ENCODE measurements at regions not wholly inside any gene's neighbourhood (a gene's known extent, or its start where the extent isn't known, plus 50 kb on each side); places are given as distances from the start of the nearest gene placed in this dataset.

DNA sequence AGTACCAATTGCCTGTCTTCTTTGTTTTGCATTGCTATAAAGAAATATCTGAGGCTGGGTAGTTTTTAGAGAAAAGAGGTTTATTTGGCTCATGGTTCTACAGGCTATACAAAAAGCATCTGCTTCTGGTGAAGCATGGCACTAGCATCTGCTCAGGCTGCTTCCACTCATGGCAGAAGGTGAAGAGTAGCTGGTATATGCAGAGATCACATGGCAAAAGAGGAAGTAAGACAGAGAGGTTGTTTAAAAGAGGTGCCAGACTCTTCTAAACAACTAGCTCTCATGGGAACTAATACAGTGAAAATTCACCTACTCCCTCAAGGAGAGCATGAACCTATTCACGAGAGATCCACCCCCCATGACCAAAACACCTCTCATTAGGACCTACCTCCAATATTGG is 56.7 kb upstream of the GUCA2B start:
- ATAC-seq: no peak
- intact Hi-C loops (cut with DNase I): no loop called here

DNA sequence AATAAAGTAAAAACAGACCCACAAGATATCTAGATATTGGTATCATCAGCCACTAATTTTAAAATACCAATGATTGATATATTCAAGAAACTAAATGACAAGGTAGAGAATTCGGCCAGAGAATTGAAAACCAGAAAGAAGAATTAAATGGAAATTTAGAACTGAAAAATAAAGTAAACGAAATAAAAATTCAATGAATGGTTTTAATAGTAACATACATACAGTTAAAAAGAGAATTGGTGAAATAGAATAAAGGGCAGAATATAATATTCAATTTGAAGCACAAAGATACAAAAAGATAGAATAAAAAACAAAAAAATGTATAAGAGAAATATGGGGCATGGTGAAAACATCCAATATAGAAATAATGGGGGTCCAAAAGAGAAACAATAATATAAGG is 64.0 kb upstream of the GUCA2B start:
- no peak for ATAC-seq
- intact Hi-C loops (cut with DNase I): no loop called here

More for the DNA sequence above, 56.7 kb upstream of the GUCA2B start:
- no peak for DNase-seq (ENCODE audit: low spot score)

DNA sequence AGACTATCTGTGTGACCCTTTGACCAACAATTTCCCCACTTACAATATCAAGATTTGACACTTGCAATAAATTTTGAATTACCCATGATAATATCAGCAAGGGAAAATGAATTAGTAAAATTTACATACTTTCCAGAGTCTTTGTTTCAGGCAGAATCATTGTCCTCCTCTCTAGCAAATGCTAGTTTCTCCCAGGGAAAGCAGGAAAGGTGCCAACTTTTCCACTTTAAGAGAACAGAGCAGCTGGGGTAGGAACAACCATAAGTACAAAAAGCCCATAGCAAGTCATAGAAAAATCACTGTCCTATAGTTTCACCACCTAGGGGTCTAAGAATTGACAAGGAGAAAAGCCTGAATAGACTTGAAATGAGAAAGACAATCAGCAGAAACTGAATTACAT is 67.1 kb upstream of the GUCA2B start:
- DNase-seq (ENCODE audit: low spot score) (no peak), ATAC-seq (no peak)
- intact Hi-C loops (cut with DNase I): no loop called here

More for the DNA sequence above, 64.0 kb upstream of the GUCA2B start:
- DNase-seq (ENCODE audit: low spot score): no peak

GRCh38 chr1:42085596-42085995 is 67.6 kb upstream of the GUCA2B start:
- ATAC-seq (peak; percentile 26), DNase-seq (ENCODE audit: low spot score) (no peak)
- intact Hi-C loops (cut with DNase I): no loop called here

DNA sequence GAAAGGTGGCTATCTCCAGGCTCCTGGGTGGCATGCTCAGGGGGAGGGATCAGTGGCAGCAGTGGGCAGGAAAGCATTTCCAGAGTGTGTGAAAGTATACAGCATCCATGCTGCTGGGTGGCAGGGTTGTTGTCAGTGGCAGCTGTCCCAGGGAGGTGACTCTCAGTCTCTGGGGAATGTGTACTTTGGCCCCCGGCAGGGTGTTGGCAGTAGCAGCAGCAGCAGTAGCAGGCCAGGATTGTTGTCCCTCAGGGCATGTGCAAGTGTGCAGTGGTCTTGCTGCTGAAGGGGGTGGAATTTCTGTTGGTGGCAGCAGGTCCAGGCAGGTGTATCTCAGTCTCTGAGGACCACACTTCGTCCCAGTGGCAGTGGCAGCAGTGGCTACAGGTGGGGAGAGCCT is 71.7 kb upstream of the GUCA2B start:
- ATAC-seq (no peak), DNase-seq (ENCODE audit: low spot score) (no peak)
- intact Hi-C loops (cut with DNase I): no loop called here

DNA sequence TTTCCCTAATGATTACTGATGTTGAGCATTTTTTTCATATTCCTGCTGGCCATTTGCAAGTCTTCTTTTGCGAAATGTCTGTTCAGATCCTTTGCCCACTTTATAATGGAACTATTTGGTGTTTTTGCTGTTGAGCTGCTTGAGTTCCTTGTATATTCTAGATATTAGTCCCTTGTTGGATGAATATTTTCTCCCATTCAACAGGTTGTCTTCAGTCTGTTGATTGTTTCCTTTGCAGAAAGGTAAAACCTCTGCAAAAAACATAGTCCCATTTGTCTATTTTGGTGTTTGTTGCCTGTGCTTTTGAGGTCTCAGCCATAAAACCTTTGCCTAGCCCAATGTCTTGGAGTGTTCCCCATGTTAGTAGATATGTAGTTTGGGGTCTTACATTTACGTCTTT is 78.0 kb upstream of the GUCA2B start:
- DNase-seq (ENCODE audit: low spot score): no peak
- intact Hi-C loops (cut with DNase I): no loop called here
- ATAC-seq: no peak

GRCh38 chr1:42070996-42071395 is 82.2 kb upstream of the GUCA2B start:
- intact Hi-C loops (cut with DNase I): no loop called here
- ATAC-seq (no peak), DNase-seq (ENCODE audit: low spot score) (no peak)

DNA sequence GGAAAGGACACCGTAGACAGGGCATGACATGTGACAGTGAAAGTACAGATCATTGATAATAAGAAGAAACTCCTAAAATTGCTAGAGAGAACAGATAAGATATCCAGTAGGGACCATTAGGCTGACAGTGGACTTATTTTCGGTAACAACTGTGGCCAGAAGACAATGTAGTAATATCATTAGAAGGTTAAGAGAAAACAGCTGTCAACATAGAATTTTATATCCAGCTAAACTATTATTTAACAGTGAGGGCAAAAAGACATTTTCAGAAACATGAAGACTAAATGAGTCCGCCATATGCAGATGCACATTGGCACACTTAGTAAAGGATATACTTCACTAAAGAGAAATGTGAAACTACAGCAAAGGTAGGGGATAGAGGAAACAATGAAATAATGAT is 95.4 kb upstream of the GUCA2B start:
- ATAC-seq: no peak
- no peak for DNase-seq (ENCODE audit: low spot score)
- intact Hi-C loops (cut with DNase I): no loop called here

DNA sequence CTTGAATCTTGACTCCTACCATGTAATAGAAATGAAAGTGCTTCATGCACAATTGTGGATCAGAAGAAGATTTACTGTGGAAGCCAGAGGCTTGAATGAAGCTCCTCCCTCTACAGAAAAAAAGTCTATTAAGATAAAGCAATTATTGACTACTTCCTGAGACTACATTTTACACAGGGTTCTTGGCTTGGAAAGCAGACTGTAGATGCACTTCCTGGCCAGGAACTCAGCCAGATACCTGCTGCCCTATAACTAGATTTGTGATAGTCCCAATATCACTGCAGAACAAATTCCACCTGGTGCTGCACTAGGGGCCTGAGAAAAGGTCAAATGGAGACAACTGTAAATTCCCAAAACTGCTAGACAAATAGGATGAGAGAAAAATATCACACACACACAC is 96.8 kb upstream of the GUCA2B start:
- ATAC-seq (no peak), DNase-seq (ENCODE audit: low spot score) (no peak)
- intact Hi-C loops (cut with DNase I): no loop called here

DNA sequence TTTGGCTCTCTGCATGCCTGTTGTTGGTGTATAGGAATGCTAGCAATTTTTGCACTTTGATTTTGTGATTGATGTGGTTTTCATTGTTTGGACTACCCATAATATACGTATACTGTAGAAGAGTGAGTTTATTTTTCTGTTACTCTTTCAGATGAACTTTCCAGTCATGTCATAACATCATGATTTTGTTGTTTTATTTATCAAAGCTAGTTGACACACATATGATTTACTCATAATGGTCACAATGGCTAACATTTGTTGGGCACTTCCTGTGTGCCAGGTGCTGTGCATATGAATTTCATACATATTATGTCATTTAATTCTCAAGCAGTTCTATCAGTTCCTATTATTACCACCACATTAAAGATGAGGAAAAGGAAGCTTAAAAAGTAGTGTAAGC is 98.1 kb upstream of the GUCA2B start:
- no peak for DNase-seq (ENCODE audit: low spot score)
- no peak for ATAC-seq
- intact Hi-C loops (cut with DNase I): no loop called here

GRCh38 chr1:42052072-42052699 is 101.0 kb upstream of the GUCA2B start:
- DNase-seq (ENCODE audit: low spot score) (no peak), ATAC-seq (no peak)
- intact Hi-C loops (cut with DNase I): no loop called here

DNA sequence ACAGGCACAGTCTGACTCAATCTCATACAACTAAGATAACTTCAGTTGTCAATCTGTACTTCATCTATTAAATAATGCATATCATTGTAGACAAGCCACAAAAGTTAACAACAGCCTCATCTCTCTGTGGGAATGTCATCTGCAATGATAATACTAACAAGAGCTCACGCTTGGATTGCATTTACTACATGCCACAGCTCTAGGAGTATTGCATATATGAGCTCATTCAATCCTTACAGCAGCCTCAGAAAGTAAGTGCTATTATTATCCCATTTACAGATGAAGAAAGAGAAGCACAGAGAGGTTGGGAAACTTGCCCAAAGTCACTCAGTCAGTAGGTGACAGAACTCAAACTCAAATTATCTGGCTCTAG is 105.7 kb upstream of the GUCA2B start:
- ATAC-seq: no peak
- no peak for DNase-seq (ENCODE audit: low spot score)
- intact Hi-C loops (cut with DNase I): no loop called here

- no peak for ATAC-seq
- intact Hi-C loops (cut with DNase I): no loop called here
Measured at GRCh38 chr1:42046761-42047507, 106.3 kb upstream of the GUCA2B start.

GRCh38 chr1:42044346-42044745 is 108.9 kb upstream of the GUCA2B start:
- intact Hi-C loops (cut with DNase I): no loop called here
- DNase-seq (ENCODE audit: low spot score) (no peak), ATAC-seq (no peak)

More at GRCh38 chr1:42046761-42047507, 106.3 kb upstream of the GUCA2B start:
- no peak for DNase-seq (ENCODE audit: low spot score)

- intact Hi-C loops (cut with DNase I): no loop called here
- ATAC-seq: no peak
- DNase-seq (ENCODE audit: low spot score): no peak
Measured at GRCh38 chr1:42043811-42044210, 109.4 kb upstream of the GUCA2B start.

- ATAC-seq: no peak
- DNase-seq (ENCODE audit: low spot score): no peak
- intact Hi-C loops (cut with DNase I): no loop called here
Measured at GRCh38 chr1:42043182-42043581, 110.0 kb upstream of the GUCA2B start.

DNA sequence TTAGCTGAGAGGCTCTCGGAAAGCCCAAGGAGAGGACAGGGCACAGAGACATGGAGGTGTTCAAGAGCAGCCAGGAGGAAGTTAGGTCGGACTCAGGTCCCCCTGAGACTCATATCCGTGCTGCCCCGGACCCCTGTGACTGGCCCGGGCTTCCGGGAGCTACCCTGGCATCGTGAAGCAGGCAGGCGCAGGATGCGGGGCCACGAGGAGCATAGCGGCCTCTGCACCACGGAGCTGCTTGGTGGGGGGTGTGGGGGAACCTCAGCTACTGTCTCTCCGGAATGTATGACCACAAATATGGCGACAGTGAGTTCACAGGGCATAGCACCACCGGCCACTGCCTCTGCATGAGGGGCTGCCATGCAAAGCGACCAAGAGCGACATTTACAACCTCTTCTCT is 112.2 kb upstream of the GUCA2B start:
- ATAC-seq (no peak), DNase-seq (ENCODE audit: low spot score) (no peak)
- intact Hi-C loops (cut with DNase I): no loop called here

DNA sequence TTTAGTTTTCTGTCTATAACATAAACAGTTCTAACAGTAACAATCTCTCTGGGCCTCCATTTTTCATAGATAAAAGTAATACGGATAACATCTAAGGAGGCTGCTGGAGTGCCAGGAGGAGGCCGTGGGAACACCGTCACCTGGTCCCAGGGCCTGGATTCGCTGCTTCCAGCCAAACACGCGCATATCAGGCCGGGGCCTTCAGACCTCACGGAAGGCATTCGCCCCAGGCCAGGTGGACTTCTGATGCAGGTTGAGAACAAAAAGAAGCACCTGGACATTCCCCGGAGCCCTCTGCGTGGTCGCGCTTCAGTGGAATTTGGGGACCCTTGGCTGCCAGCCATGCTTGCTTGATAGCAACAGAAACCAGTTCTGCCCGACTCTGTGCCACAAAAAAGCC is 113.1 kb upstream of the GUCA2B start:
- intact Hi-C loops (cut with DNase I): no loop called here
- ATAC-seq (no peak), DNase-seq (ENCODE audit: low spot score) (no peak)

DNA sequence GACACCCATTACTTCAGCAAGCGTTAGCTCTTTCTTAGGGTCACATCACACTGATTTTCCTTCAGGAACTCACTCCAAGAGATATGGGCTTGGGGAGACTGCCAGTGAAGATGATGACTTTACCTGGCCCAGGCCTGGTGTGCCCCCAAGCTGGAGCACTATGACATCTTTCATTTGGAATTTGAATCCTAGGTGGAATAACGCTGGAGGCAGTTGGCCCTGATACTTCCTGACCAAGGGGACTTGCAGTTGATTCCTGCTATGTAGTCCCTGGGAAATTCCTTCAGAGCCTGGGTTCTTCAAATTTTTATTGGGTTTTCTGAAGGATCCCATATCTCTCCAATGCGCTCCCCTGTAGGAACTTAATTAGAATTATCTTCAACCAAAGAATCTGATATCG is 114.9 kb upstream of the GUCA2B start:
- intact Hi-C loops (cut with DNase I): no loop called here
- DNase-seq (ENCODE audit: low spot score) (no peak), ATAC-seq (no peak)

DNA sequence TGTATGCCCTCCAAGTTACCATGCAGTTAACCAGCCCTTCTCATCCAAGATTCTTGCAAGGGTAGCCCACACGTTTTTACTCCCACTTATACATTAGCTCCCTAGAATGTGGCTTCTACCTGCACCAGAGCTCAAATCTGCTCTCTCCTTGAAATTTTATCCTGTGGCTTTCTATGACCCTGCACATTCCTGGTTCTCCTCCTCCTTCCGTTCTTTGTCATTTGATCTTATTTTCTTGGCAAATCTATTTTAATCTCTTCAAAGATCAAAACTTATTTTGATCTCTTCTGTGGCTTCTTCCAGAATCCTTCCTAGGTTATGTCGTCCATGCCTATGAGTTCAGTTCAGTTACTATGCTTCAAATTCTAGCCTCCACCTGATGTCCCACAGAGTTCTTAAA is 115.6 kb upstream of the GUCA2B start:
- intact Hi-C loops (cut with DNase I): no loop called here

DNA sequence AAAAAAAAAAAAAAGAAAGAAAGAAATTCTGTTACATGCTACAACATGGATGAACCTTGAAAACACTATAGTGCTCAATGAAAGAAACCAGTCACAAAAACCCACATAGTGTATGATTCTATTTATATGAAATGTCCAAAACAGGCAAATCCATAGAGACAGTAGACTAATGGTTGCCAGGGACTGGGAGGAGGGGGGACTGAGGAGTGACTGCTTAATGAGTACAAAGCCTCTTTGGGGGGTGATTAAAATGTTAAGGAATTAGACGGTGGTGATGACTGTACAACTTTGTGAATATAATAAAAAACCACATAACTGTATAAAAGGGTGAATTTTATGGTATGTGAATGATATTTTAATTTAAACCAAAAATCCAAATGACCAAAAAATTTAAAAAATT is 116.0 kb upstream of the GUCA2B start:
- intact Hi-C loops (cut with DNase I): no loop called here
- DNase-seq (ENCODE audit: low spot score) (no peak), ATAC-seq (no peak)

More for the DNA sequence above, 115.6 kb upstream of the GUCA2B start:
- DNase-seq (ENCODE audit: low spot score) (no peak), ATAC-seq (no peak)

All from sciatic nerve (tissue), 2 donors.